ENCODE measurements at regions not wholly inside any gene's neighbourhood (a gene's known extent, or its start where the extent isn't known, plus 50 kb on each side); places are given as distances from the start of the nearest gene placed in this dataset.
A peak's percentile ranks its signal among the peaks of the same experiment; 100 is the strongest.

DNA sequence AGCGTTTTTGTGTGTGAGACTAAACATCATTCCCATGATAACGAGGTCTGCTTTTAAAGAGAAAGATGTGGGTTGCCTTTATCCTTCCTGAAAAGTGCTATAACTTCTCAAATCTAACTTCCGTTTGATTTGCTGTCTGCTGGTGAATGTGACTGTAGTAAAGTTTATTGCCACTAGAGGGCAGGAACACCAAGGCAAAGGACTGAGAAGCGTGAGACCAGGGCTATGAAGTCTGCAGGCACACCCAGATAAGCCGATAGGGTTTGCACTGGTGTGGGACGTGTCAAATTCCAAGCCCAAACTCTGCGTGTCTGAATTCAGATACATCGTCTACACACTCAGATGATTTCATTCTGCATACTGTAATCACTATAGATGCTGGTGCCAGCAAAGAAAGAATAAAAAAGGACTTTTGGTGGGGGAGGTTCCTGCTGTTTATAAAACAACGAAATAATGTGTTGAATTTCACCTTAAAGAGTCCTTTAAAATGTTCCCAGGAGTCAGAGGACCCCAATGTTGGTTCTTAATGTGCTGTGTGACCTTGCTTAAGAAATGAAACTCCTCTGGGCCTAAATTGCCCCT is 87.2 kb downstream of the PTTG1 start:
- TF ChIP-seq PCBP1 (IDR thresholded peaks at IDR 0.05; ENCODE audit: low read depth, low read length, poor library complexity, severe bottlenecking) (no peak), ZNF263 (CRISPR knock-in tag; IDR thresholded peaks at IDR 0.05; ENCODE audit: borderline replicate concordance) (no peak), ZSCAN29 (IDR thresholded peaks at IDR 0.05) (peak; percentile 76), EP300 (IDR thresholded peaks at IDR 0.05; ENCODE audit: low read length) (no peak), EZH2 (IDR thresholded peaks at IDR 0.05; ENCODE audit: borderline replicate concordance, low read depth, low read length) (no peak), POLR2AphosphoS5 (IDR thresholded peaks at IDR 0.05; ENCODE audit: control insufficient read depth, insufficient read depth, low read depth, low read length) (no peak), NR2C1 (IDR thresholded peaks at IDR 0.05) (no peak), NR2C1 (tag; IDR thresholded peaks at IDR 0.05) (no peak), TRIM24 (IDR thresholded peaks at IDR 0.05) (no peak)
- TF ChIP-seq, protein P1, sequence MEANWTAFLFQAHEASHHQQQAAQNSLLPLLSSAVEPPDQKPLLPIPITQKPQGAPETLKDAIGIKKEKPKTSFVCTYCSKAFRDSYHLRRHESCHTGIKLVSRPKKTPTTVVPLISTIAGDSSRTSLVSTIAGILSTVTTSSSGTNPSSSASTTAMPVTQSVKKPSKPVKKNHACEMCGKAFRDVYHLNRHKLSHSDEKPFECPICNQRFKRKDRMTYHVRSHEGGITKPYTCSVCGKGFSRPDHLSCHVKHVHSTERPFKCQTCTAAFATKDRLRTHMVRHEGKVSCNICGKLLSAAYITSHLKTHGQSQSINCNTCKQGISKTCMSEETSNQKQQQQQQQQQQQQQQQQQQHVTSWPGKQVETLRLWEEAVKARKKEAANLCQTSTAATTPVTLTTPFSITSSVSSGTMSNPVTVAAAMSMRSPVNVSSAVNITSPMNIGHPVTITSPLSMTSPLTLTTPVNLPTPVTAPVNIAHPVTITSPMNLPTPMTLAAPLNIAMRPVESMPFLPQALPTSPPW (CRISPR knock-in tag; IDR thresholded peaks at IDR 0.05): no peak
- TF ChIP-seq, protein P2, sequence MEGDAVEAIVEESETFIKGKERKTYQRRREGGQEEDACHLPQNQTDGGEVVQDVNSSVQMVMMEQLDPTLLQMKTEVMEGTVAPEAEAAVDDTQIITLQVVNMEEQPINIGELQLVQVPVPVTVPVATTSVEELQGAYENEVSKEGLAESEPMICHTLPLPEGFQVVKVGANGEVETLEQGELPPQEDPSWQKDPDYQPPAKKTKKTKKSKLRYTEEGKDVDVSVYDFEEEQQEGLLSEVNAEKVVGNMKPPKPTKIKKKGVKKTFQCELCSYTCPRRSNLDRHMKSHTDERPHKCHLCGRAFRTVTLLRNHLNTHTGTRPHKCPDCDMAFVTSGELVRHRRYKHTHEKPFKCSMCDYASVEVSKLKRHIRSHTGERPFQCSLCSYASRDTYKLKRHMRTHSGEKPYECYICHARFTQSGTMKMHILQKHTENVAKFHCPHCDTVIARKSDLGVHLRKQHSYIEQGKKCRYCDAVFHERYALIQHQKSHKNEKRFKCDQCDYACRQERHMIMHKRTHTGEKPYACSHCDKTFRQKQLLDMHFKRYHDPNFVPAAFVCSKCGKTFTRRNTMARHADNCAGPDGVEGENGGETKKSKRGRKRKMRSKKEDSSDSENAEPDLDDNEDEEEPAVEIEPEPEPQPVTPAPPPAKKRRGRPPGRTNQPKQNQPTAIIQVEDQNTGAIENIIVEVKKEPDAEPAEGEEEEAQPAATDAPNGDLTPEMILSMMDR (IDR thresholded peaks at IDR 0.05 in 2 of 3, conservative IDR thresholded peaks at IDR 0.05 in 1 of 3; ENCODE audit: insufficient read depth in 2 of 3, low read depth in 1 of 3, low read length in 3 of 3): peak; percentile 73 to 91 (median 86)
